GM19452 (cell line): ENCODE measurements at regions not wholly inside any gene's neighbourhood (a gene's known extent, or its start where the extent isn't known, plus 50 kb on each side); places are given as distances from the start of the nearest gene placed in this dataset.
"Not testable (repeated sequence)": the region's sequence is repeated elsewhere in the genome, so short reads cannot be mapped to it uniquely, and the experiment has no call there.

Experiments
- ATAC-seq: cut with Tn5 transposase; IDR thresholded peaks from one replicate; pipeline ENCODE4 v1.9.1; 2021; ENCODE audit not compliant: unreplicated experiment

GRCh38 chr4:23413631-23414030 lies 476.2 kb downstream of the PPARGC1A start:
- ATAC-seq: no peak

- ATAC-seq: no peak
Measured at GRCh38 chr4:23412701-23413100, 477.1 kb downstream of the PPARGC1A start.

- not testable (repeated sequence) for ATAC-seq
Measured at GRCh38 chr4:23408913-23409312, 480.9 kb downstream of the PPARGC1A start.

GRCh38 chr4:23401572-23401971 lies 488.3 kb downstream of the PPARGC1A start:
- ATAC-seq: no peak

GRCh38 chr4:23392860-23393458 lies 496.9 kb downstream of the PPARGC1A start:
- ATAC-seq: no peak

- no peak for ATAC-seq
Measured at GRCh38 chr4:23390246-23390645, 499.6 kb downstream of the PPARGC1A start.

- ATAC-seq: no peak
Measured at GRCh38 chr4:23388699-23389395, 501.0 kb downstream of the PPARGC1A start.

- ATAC-seq: no peak
Measured at GRCh38 chr4:23388255-23388654, 501.6 kb downstream of the PPARGC1A start.

GRCh38 chr4:23384741-23385140 lies 505.1 kb downstream of the PPARGC1A start:
- no peak for ATAC-seq

- no peak for ATAC-seq
Measured at GRCh38 chr4:23382879-23383278, 507.0 kb downstream of the PPARGC1A start.

- no peak for ATAC-seq
Measured at GRCh38 chr4:23374259-23374658, 515.6 kb downstream of the PPARGC1A start.

GRCh38 chr4:23373261-23373660 lies 516.6 kb downstream of the PPARGC1A start:
- no peak for ATAC-seq

GRCh38 chr4:23371533-23371932 lies 518.3 kb downstream of the PPARGC1A start:
- no peak for ATAC-seq

GRCh38 chr4:23369331-23369730 lies 520.5 kb downstream of the PPARGC1A start:
- ATAC-seq: no peak

- no peak for ATAC-seq
Measured at GRCh38 chr4:23368081-23368697, 521.7 kb downstream of the PPARGC1A start.

GRCh38 chr4:23366557-23366906 lies 523.3 kb downstream of the PPARGC1A start:
- ATAC-seq: no peak

GRCh38 chr4:23365871-23366556 lies 523.8 kb downstream of the PPARGC1A start:
- no peak for ATAC-seq

GRCh38 chr4:23365086-23365485 lies 524.8 kb downstream of the PPARGC1A start:
- no peak for ATAC-seq

- no peak for ATAC-seq
Measured at GRCh38 chr4:23364167-23364566, 525.7 kb downstream of the PPARGC1A start.

GRCh38 chr4:23361453-23361852 lies 528.4 kb downstream of the PPARGC1A start:
- ATAC-seq: no peak

- no peak for ATAC-seq
Measured at GRCh38 chr4:23360718-23361117, 529.1 kb downstream of the PPARGC1A start.

- no peak for ATAC-seq
Measured at GRCh38 chr4:23355258-23355657, 534.6 kb downstream of the PPARGC1A start.
